Adrenal gland (tissue), 5 donors: ENCODE measurements at regions not wholly inside any gene's neighbourhood (a gene's known extent, or its start where the extent isn't known, plus 50 kb on each side); places are given as distances from the start of the nearest gene placed in this dataset.

ENCODE experiments used
- POLR2A ChIP-seq, 2 donors: fragments of 450-650 bp; IDR thresholded peaks; one replicate each; pipeline ENCODE4 v1.6.1; 2017; ENCODE audit warnings: antibody characterized with exemption in 2 of 2, mild to moderate bottlenecking in 2 of 2, moderate library complexity in 1 of 2
- TF ChIP-seq, protein P1 (sequence below), 6 experiments: fragments of 450-650 bp in 4 of 6; fragments of 200-600 bp in 2 of 6; sonication (generic) in 1 of 6; IDR thresholded peaks; 1 replicate in 5 of 6; 2 replicates in 1 of 6; pipeline versions ENCODE4 v1.5.1 to v1.8.0; 2016 to 2021; ENCODE audit warnings: antibody characterized with exemption in 6 of 6, mild to moderate bottlenecking in 2 of 6, moderate library complexity in 1 of 6
- donor health status: DM: no; HTN: no; CAD: no.

DNA sequence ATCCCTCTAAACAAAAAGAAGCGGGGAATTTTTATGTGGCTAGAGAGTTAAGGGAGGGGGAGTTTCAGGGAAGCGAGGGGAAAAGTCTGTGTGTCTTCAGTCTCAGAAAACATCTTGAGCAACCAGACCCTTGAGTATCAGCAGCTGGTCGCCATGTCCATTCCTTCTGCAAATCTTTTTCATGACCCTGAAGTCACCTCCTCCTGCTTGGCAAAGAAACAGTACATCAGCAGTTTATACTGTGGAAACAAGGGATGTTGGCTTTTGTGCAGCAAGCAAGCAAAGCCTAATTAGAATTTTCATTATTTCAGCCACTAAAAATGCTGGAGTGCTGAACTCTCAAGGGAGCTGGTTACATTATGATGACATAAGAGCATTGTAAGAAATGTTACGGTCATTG, 187.4 kb upstream of the SLC8A1 start:
- TF ChIP-seq, protein P1, sequence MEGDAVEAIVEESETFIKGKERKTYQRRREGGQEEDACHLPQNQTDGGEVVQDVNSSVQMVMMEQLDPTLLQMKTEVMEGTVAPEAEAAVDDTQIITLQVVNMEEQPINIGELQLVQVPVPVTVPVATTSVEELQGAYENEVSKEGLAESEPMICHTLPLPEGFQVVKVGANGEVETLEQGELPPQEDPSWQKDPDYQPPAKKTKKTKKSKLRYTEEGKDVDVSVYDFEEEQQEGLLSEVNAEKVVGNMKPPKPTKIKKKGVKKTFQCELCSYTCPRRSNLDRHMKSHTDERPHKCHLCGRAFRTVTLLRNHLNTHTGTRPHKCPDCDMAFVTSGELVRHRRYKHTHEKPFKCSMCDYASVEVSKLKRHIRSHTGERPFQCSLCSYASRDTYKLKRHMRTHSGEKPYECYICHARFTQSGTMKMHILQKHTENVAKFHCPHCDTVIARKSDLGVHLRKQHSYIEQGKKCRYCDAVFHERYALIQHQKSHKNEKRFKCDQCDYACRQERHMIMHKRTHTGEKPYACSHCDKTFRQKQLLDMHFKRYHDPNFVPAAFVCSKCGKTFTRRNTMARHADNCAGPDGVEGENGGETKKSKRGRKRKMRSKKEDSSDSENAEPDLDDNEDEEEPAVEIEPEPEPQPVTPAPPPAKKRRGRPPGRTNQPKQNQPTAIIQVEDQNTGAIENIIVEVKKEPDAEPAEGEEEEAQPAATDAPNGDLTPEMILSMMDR (IDR thresholded peaks at IDR 0.05), result no peak
- TF ChIP-seq POLR2A (IDR thresholded peaks at IDR 0.05), result no peak
